ENCODE measurements at regions not wholly inside any gene's neighbourhood (a gene's known extent, or its start where the extent isn't known, plus 50 kb on each side); places are given as distances from the start of the nearest gene placed in this dataset.
"Not testable (repeated sequence)": the region's sequence is repeated elsewhere in the genome, so short reads cannot be mapped to it uniquely, and the experiment has no call there.

DNA sequence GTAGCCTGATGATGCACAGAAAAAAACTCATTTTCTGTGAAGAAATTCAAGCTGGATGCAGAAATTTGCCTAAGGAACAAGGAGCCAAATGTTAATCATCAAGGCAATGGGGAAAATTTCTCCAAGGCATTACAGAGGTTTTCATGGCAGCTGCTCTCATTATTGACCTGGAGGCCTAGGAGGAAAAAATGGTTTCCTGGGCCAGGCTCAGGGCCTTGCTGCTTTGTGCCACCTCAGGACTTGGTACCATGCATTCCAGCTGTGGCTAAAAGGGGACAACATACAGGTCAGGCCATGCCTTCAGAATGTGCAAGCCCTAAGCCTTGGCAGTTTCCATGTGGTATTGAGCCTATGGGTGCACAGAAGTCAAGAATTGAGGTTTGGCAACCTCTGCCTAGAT, 1320.1 kb upstream of the MIR17HG start:
- no peak for DNase-seq

DNA sequence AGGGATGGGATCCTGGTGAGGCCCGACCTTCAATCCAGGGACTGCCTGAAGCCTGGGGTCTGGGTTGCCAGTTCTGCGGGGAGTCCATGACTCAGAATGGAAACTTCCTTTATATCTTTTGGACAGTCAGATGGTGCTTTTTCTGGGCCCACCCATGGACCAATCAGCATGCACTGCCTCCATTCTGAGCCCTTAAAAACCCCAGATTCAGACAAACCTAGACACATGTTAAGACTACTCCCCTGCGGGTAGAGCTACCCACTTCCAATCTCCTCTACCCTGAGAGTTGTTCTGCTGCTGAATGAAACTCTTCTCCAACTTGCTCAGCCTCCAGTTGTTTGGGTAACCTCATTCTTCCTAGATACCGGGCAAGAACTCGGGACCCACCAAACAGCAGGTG, 1315.2 kb upstream of the MIR17HG start:
- DNase-seq: no peak

DNA sequence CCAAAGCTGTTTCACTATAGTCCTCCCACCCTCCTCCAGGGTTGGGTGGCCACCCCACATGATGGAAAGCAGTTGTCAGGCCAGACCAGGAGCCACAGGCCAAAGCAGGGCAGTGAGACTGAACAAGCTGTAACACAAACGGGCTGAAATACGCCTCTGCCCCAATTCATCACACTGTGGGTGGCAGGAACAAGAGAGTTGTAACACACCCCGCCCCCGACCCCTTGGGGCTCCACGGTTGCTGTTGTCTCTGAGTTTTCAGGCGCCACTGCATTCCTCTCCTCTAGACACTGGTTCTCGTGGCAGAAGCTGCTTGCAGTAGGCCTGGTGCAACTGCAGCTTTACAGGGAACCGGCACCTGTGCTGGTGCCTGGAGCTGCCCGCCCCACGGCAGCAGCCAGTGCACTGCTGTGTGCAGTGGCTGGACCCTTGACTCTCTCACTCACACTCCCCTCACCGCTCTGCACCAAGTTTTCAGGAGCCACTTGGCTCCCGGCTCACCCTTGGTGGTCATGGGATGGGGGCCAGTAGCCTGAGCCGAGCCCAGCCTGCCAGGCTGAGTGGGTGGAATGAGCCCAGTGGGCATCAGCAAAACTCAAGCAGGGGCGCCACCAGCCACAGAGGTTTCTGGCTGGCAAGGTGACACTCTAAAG, 1314.5 kb upstream of the MIR17HG start:
- no peak for DNase-seq

DNA sequence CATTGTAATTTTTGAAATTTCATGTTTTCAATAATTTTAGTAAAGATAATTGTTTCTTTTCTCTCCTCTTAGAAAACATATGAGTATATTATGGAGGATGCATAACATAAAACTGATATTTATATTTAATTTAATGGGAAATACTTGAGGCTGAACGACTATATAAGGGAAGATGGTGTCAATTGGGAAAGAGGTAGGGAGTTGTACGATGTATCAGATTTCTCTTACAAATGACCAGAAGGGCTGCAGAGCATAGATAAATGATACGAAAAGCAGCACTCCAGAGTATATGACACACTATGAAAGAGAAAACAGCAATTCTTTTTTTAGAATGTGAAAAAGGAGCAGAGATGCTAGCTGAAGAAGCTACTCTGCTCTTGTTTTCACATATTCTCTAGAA, 1308.0 kb upstream of the MIR17HG start:
- no peak for DNase-seq

DNA sequence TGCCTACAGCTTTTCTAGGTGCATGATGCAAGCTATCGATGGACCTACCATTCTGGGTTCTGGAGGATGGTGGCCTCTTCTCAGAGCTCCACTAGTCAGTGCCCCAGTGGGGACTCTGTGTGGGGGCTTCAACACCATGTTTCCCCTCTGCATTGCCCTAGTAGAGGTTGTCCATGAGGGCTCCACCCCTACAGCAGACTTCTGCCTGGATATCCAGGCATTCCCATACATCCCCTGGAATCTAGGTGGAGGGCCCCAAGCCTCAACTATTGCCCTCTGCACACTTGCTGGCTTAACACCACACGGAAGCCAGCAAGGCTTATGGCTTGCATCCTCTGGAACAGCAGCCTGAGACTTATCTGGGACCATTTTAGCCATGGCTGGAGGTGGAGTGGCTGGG, 1299.9 kb upstream of the MIR17HG start:
- DNase-seq: no peak

DNA sequence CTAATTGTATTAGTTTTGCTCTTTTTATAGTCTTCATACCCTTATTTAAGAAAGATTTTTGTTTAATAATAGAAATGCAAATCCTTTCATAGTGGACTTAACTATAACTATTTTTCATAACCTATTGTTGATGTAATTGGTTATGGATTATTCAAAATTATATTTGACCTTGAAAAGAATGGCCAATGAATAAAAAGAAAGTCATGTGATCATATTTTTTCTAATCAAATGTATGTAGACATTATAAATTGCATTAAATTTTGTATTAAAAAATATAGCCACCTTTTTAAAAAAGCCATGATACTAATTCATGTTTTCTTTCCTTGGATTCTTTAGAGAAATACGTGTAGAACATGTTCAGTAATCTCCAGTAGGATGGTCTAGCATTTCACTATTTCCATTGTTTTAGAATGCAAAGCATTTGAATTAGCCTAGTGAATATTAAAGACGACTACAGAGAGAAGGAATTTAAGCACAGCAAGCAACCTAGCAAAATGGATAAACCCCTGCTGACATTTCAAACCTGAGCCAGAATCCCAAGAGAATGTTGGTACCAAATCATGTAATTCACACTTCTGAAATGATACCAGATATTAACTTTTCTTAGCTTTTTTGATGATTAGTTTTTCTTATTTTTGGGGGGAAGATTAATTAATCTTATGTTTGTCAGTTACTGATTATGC, 1297.4 kb upstream of the MIR17HG start:
- DNase-seq: no peak

DNA sequence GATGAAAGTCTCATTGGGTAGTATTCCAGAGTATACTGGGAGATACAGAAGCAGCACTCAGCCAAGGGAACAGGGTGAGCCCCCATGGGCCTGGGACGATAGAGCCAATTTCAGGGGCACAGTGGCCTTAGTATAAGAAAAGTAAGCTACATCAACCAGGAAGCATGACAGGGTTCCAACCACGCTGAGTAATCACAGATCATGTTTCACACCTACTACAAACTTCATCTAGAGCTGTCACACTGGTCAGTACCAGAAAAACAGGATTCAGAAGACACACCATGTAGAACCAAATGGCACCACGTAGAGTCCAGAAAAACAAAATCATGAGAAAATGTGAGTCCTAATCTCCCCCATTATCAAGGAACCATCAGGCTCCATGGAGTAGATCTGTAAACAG, 1292.4 kb upstream of the MIR17HG start:
- DNase-seq: no peak

DNA sequence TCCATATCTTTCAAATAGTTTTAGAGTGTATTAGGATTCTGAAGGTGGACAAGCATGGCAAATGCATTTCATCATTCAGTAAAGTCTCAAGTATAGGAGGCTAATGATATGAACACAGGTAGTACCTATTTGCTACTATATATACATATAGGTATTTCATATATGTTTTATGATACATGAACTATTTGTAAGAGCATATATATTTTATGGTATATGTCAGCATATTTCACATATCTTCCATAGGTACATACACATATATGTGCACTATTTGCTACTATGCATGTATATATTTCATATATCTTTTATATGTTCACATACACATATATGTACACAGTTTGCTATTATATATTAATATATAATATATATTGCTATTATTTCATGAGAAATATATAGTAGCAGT, 1291.7 kb upstream of the MIR17HG start:
- DNase-seq: no peak

DNA sequence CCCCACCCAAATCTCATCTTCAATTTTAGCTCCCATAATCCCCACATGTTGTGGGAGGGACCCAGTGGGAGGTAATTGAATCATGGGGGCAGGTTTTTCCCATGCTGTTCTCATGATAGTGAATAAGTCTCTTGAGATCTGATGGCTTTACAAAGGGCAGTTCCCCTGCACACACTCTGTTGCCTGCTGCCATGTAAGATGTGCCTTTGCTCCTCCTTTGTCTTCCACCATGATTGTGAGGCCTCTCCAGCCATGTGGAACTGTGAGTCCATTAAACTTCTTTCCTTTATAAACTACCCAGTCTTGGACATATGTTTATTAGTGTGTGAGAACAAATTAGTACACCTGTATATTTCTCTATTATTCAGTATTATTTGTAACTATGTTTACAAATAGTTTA, 1283.3 kb upstream of the MIR17HG start:
- not testable (repeated sequence) for DNase-seq

DNA sequence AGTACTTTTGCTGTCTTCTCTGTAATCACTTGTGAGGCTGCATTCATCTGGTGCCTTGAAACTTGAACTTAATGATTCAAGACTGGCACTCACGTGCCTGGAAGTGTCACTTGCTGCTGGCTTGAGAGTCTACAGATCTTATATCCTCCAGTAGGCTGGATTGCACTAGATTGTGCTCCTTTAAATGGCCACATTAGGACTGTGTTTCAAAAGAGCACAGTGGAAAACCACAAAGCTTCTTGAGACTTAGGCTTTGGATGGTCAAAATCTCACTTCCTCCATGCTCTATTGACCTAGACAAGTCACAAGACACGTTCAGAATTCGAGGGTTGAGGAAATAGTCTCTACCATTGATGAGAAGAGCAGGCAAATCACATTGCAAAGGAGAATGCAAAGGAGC, 1278.8 kb upstream of the MIR17HG start:
- DNase-seq: no peak

DNA sequence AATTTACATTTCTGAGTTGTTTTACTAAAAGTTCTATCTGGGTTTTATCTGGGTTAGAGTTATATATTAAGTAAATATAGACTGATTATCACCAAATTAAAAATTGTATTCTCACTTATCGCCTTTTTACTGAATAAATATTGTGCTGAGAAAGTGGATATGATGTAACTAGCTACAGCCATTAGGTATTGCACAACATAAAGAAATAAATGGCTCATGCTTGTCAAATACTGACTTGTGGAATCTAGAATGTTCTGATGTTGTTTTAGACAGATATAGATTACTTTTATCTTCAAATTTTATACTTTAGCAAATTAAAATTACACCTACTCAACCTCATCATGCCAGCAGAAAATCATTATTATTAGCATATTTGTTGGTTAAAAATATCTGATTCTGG, 1277.1 kb upstream of the MIR17HG start:
- no peak for DNase-seq

DNA sequence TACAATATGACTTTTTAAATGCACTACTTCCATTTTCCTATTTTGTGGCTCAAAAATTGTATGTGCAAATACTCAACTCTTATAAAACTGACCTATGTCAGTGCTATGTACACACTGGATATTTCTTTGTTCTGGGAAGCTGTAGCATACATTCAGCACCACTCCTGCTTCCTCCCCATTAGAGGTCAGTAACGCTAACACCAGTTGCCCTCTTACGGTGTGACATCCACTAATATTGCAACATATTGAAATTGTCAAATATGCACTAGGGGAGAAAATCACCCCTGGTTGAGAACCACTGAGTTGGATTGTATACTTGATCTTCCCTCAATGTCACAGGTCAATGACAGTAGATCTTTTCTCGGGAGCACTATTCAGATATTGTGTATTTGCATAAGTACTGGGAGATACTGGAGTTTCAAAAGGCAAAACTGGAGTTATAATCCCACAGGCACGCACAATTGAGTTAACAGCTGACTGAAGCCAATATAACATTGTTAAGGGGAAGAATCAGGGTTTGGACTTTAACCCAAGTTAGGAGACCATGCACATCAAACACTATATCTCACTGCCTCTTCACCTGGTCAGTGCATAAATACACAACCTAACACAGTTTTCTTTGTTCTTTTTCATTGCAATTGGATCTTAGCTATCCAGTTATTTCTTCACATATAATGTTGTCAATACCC, 1276.5 kb upstream of the MIR17HG start:
- DNase-seq: no peak

DNA sequence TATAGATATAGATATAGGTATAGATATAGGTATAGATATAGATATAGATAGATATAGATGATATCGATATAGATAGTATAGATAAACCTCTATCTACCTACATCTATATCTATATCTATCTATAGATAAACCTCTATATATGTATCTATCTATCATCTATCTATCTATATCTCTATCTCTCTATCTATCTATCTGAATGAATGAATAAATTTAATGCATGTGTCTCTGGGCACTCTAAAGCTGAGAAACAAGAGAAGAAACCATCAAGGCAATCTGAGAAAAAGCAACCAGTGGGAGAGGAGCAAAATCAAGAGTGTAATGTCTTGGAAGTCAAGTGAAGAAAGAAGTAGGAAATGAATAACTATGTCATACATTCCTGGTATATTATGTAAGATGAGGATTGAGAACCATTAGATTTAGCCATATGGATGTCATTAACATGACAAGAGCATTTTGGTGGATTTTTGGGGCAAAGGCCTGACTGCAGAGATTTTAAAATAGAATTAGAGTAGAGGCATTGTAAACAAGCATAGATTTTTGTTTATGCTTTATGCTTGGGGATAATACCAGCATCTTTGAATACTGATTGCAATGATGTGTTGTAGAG, 1262.7 kb upstream of the MIR17HG start:
- DNase-seq: no peak

DNA sequence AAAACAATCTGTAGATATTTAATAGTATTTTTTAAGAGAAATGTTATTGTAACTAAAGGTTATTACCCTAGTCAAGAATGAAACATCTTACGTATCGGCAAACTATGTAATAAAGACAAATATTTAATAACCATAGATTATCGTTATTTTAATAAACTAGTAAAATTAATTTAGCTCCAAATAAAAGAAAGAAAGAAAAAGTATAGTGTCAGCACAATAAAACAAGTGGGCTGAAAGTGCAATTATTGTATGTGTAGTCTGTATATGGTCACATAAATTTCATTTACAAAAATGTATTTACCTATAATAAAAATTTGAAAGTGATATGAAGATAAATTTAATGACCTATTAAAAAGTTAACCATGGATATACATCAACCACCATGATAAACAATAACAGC, 1258.4 kb upstream of the MIR17HG start:
- no peak for DNase-seq

DNA sequence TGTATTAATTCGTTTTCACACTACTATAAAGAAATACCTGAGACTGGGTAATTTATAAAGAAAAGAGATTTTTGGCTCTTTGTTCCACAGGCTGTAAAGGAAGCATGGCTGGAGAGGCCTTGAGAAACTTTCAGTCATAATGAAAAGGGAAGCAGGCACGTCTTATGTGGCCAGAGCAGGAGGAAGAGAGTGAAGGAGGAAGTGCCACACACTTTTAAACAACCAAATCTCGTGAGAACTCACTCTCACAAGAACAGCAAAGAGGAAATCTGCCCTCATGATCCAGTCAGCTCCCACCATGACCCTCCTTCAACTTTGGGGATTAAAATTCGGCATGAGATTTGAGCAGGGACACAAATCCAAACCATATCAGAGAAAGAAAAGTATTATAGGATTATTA, 1255.9 kb upstream of the MIR17HG start:
- no peak for DNase-seq

DNA sequence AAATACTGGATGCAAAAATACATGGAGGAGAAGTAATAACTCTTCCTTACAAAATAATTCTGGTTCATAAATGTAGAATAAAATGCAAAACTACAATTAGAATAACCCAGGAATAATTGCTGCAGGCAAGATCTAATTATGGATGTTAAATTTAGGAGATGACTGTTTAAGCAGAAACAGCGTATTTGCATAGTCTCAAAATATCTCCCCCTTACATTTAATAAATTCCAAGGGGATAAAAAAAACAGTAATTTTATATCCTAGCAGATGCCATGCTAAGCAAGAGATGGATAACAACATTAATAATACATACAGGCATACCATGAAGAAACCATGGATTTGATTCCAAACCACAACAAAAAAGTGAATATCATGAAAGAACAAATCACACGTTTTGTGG, 1253.1 kb upstream of the MIR17HG start:
- no peak for DNase-seq

DNA sequence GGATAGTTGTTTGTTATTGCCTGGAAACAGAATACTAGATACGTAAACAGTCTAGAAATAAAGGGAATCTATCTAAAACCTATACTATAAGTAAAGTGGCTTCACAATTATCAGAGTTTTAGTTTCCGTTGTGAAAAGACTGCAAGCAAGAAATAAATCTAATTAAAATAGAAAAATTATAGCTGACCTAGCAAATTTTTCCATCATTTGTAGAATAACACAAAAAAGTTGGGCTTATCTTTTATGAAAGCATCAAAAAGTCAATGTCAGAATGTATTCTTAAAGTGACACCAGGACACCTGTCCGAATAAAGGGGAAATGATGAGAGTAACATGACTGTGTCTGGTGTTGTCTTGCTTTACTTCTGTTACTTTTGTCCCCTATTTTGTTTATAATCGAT, 1248.9 kb upstream of the MIR17HG start:
- DNase-seq: no peak

DNA sequence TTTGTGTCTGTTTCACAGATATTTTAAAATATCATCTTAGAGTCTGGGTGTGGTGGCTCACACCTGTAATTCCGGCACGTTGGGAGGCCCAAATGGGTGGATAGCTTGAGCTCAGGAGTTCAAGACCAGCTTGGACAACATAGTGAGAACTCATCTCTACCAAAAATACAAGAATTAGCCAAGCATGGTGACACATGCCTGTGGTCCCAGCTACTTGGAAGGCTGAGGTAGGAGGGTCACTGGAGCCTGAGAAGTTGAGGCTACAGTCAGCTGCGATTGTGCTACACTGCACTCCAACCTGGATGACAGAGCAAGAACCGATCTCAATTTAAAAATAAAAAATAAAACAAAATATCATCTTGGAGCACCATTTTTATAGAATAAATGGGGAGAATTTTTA, 1247.6 kb upstream of the MIR17HG start:
- no peak for DNase-seq

DNA sequence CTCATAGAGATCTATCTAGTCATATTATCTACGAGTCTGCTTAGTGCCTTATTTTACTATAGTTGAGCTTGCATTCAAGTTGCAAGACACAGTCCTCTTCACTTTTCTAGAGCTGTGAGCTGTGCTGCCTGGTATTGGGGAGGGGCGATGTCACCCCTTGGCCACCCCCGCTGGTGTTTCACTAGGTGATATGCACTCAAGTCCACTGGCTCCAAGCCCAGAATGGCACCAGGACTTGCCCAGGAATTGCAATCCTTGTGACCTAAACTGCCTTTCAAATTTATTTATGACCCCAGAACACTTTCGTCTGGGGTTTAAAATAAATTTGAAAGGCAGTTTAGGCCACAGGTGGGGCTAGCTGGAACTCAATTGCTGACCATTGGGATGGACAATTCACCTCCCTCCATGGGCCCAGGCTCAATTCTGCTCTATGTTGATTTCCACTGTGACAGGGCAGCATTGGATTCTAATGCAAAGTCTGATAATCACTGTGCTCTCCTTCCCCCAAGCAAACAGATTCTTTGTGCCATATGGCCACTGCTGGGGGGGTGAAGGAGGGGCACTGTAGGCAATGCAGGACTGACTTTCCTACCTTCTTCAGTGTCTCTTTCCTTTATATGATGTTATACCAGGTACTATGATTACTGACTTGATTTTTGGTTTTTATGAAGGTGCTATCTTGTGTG, 1244.2 kb upstream of the MIR17HG start:
- no peak for DNase-seq

DNA sequence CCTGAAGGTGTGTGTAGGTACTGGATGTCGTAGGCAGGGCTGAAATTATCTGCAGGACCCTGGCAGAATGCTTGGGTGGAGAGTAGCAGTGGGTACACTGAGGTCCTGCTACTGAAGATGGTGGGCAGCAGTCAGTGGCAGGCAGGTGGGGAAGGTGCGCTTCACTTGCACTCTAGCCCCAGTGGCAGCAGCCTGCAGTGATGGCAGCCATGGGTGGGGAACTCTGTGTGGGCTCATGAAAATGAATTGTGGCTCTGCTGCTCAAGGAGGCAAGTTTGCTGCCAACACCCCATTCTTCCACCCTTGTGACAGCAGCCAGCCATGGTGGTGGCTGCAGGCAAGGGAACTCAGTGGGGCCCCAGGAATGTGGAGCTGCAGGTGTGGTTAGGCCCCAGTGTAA, 1242.7 kb upstream of the MIR17HG start:
- DNase-seq: no peak

DNA sequence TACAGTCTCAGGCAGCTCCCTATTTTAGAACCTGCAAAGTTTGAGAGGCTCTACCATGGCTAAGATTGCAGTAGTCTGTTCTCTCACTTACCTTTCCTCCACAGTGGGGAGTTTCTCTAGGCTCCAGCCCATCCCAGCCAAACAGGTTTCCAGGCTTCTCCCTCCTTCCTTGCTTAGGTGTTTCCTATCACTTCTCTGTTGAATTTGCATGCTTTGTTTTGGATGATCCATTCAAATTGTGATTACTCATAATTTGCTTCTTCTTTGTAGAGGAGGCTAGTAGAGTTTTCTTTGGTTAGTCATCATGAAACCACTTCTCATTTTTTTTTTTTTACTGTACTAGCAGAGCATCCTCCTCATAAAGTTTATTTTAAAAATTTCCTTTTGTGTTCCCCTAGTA, 1242.2 kb upstream of the MIR17HG start:
- no peak for DNase-seq

DNA sequence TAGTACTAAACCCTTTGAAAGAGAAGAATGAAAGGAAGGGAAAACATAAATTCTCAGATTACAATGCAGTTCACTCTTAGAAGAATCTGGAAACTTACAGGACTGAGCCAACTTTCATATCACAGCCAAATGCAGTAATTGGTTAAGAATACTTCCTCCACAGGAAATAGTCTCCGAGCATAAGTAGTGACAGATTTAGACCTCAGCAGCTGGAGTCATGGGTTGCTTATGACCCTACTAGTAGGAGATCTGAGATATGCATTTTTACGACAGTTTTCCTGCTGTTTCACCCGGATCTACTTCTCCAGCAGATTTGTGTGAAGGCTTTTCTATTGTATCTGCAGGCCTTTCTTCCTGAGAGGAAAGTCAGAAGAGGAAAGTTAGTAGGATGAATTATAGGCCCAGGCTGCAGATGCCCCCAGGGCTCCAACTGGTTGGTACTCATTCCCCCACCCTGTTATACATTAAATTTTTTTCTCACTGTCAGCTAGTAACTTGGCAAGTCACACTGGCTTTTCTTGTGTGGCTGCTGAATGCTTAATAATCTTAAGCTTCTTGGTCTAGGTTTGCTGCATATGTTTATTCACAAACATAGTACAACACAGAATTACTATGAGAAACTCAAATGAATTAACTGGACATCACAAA, 1241.5 kb upstream of the MIR17HG start:
- no peak for DNase-seq

DNA sequence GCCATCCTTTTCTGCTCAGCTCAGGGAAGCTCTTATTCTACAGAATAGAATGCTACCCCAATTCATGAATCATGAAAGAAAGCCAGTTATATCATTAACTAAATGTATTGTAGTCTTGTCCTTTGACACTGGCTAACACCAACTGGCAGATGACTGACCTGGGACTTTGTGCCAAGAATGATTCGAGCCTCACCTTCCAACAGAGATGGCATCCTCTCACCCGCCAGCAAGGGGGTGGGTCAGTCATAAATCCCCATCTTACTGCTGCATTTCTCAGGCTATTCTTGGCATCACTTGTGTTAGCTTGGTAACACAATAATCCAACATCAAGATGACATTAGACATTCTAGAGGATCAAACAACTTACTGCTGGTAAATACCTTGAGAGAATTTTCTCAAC, 1239.8 kb upstream of the MIR17HG start:
- no peak for DNase-seq

Measured in AML-193 (cell line).